ENCODE measurements at regions not wholly inside any gene's neighbourhood (a gene's known extent, or its start where the extent isn't known, plus 50 kb on each side); places are given as distances from the start of the nearest gene placed in this dataset.
"Not testable (repeated sequence)": the region's sequence is repeated elsewhere in the genome, so short reads cannot be mapped to it uniquely, and the experiment has no call there.

DNA sequence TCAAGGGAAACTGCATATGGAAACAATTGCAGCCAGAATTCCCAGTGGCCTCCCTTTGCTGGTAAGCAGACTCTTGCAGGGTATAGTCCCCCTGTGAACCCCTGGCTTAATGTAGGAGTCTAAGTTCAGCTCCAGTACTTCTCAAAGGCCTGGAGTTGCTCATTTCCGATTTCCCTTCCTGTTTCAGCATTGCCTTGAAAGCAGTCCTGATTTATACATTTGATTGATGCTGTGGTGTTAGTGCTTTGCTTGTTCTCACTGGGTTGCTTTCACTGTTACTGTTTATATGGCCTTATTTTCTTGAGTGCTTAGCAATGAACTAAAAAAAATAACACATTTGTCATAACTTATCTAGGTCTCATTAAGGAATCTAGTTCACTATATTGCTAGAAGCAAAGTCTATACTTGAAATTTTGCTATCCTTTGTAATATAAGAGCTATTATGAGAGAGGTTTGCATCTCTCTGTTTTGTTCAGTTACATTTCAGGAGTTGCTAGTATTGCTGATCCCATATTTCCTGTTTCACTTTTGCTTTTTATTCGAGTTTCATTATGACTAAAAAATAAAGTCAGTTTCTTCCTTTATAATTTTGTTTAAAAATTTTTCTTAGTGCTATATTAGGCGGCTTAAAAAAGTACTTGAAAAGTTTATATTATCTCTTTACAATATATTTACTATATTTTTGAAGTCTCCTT lies 122.4 kb upstream of the NMUR2 start:
- DNase-seq (ENCODE audit: low read depth), result no peak

GRCh38 chr5:152529440-152529839 lies 124.4 kb upstream of the NMUR2 start:
- DNase-seq (ENCODE audit: low read depth), result no peak

- DNase-seq (ENCODE audit: low read depth), result no peak
These were observed 127.6 kb upstream of the NMUR2 start for GRCh38 chr5:152532714-152533113.

GRCh38 chr5:152534641-152535040 lies 129.6 kb upstream of the NMUR2 start:
- DNase-seq (ENCODE audit: low read depth), result no peak

DNA sequence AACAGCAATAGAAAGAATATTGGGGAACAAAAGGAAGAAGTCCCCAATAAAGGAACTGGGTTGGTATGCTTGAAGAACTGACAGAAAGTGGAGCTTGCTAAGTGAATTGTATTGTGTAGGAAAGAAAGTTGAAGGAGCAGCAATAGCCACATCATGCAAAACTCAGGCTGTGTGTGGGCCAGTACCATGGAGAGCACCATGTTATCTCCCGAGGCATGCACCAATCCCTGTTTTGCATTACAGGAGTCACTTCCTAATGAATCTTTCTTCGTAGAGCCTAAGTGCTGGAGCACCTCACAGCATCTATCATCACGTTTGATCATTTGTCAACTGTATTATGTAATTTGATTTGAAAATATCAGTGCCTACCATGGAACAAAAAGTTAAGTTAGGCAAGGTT lies 137.7 kb upstream of the NMUR2 start:
- no peak for DNase-seq (ENCODE audit: low read depth)

DNA sequence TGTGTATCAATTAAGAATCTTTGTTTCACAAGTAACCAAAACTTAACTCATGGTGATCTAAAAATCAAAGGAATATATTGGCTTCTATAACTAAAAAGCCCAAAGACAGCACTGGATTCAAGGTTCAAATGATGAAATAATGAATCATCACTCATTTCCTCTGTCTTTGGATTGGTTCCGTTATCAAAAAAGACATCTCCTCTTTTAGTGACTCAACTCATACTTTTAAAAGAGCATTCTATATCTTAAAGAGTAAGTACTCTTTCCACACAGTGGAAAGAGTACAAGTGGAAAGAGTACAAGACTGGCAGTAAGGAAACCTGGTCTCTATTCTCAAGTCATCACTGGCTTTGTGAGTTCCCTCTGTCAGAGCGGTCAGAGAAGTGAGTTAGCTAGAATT lies 141.4 kb upstream of the NMUR2 start:
- DNase-seq (ENCODE audit: low read depth), result no peak

- no peak for DNase-seq (ENCODE audit: low read depth)
These were observed 142.1 kb upstream of the NMUR2 start for GRCh38 chr5:152547202-152547601.

DNA sequence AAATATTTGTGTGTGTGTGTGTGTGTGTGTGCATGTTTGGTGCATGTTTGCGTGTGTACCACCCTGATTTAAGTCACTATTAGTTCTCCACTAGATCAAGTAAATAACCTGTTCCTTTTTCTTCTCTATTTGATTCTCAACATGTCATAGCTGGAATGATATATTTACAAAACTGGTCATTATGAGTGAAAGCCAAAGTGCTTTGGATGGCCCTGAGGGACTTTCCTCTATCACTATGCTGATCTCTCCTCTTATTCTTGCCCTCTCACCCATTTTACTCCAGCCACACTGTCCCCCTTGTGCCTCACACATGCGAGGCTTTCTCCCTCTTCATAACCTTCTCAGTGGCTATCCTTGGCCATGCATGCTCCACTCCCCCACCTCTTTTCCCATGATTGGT lies 144.6 kb upstream of the NMUR2 start:
- no peak for DNase-seq (ENCODE audit: low read depth)

DNA sequence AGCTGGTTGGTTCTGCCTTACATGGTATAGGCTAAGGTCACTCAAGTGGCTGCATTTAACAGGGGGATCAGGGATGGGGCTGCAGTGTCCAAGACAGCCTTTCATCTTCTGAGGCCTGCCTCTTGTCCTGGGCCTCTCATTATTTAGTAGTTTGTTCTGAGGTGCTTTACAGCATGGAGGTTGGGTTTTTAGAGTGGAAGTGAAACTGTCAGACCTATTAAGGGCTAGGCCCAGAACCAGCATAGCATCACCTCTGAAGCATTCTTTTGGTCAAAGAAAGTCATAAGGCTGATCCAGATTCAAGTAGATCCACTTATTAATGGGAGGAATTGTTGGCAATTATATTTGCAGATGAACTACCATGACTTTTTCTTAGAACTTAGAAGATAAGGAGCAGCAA lies 146.0 kb upstream of the NMUR2 start:
- no peak for DNase-seq (ENCODE audit: low read depth)

GRCh38 chr5:152556784-152557183 lies 151.7 kb upstream of the NMUR2 start:
- DNase-seq (ENCODE audit: low read depth), result no peak

- peak; percentile 5 for DNase-seq (ENCODE audit: low read depth)
These were observed 155.5 kb upstream of the NMUR2 start for GRCh38 chr5:152560512-152561137.

- DNase-seq (ENCODE audit: low read depth), result no peak
These were observed 162.9 kb upstream of the NMUR2 start for GRCh38 chr5:152568016-152568415.

GRCh38 chr5:152572812-152573211 lies 167.7 kb upstream of the NMUR2 start:
- DNase-seq (ENCODE audit: low read depth), result no peak

DNA sequence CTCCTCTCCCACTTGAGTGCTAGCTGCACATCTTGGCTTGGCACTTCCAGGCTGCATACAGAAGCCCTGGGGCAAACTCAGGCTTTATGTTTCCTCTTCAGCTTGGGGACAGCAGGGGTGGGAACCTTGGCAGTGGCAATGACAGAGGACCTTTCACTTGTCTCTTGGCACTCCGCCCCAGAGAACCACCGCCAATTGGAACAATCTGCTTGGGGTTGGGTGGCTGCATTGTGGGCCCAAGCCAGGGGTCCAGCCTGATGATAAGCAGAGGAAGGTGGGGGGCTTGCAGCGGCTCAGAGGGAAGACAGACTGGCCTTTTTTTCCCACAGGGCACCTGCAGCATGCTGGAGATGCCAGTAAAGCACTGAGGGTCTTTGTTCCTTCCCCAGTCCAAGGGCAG lies 179.0 kb upstream of the NMUR2 start:
- no peak for DNase-seq (ENCODE audit: low read depth)

DNA sequence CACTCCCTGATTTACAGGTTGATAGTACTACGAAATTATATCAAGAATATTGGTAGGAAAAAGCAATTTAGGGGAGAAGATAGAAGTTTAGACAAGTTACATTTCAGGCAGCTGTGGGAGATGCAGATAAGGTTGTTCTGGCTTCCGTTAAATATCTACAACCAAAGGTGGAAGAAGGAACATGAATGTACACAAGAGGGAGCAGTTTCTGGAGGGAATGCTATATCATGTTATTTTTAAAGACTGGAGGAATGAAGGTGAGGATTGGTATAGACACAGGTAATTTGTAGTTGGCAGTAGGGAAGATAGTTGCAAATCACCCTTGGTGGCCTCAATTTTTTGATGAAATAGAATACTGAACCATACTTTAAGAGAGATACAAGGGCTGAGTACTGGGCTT lies 187.3 kb upstream of the NMUR2 start:
- no peak for DNase-seq (ENCODE audit: low read depth)

DNA sequence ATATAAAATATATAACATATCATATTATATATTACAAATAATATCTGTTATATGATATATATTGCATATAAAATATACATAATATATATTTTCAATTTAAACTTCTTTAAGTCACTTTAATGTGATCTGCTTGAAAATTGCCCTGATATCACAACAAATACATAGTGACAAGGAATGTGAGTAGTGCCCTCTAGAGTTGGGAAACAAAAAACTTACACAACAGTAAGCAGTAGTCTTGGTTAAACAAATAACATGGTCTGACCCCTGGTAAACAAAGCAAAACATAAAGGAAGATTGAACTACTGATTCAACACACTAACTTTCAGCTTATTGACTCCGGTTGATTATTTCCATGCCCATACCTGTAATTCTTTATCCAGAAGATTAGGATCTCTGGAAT lies 188.3 kb upstream of the NMUR2 start:
- DNase-seq (ENCODE audit: low read depth), result no peak

- DNase-seq (ENCODE audit: low read depth), result no peak
These were observed 190.3 kb upstream of the NMUR2 start for GRCh38 chr5:152595405-152595804.

- DNase-seq (ENCODE audit: low read depth), result no peak
These were observed 194.0 kb upstream of the NMUR2 start for GRCh38 chr5:152599096-152599495.

- DNase-seq (ENCODE audit: low read depth), result no peak
These were observed 197.0 kb upstream of the NMUR2 start for GRCh38 chr5:152601806-152602732.

- DNase-seq (ENCODE audit: low read depth), result not testable (repeated sequence)
These were observed 201.0 kb upstream of the NMUR2 start for GRCh38 chr5:152606050-152606449.

DNA sequence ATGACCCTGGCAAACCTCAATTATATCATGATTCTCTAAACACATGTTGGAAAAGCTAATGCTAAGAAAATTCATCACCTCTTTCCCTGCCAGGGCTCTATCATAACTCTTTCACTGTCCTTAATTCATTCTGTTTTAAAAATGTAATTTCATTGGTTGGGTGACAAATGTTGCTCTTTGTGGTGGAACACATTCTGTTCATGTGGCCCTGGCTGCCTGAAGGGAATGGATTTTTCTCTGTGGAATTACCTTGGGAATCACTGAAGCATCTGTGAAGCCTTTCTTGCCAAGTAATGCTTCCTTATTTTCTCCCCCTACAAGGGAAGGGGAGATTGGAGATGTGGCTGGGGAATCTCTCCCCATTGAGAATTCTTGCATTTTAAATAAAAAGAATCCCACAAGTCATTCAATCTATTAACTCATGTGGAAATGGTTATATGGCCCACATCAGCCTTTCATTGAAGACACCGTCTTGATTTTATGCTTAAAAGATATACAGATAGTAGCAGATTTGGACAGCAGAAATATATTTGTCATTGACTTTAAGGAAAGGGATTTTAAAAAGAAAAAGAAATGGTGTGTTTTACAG lies 201.8 kb upstream of the NMUR2 start:
- no peak for DNase-seq (ENCODE audit: low read depth)

DNA sequence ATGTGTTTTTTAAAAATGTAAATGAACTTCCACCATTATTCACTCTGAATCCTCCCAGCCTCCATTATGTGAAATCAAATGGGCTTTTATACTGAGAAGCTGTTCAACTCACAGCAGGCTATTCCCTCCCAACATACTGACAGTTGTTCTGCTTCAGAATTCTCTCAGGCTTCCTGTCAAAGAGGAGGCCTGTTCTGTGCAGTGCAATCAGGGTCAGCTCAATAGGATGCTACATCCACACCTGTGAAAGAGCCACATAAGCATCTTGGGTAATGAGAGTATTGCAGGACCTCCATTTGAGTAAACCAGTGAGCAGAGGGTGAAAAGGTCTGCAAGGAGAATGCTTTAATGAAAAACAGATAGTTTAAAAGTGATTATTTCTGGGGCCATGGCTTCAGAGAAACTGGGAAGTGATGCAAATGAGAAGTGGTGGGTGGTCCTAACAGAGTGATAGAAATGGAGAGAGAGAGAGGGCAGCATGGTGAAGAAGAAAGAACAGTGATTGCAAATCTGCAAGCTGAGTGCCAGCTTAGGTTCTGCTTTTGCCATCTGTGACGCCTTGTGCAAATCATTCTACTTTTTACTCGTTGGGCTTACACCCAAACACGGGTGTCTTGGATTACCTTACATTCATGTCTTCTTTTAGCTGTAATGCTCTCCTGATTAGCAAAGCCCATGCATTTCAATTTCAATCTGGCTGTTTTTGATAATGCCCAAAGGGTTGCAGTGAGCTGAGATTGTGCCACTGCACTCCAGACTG lies 202.5 kb upstream of the NMUR2 start:
- DNase-seq (ENCODE audit: low read depth), result no peak

Data from stimulated activated CD8-positive, alpha-beta memory T cell treated with anti-CD3 and anti-CD28 coated beads, Interleukin-4, amount 100 ng/mL, for 24 hours (primary cell).